Prostate gland (tissue), 2 donors: ENCODE measurements at regions not wholly inside any gene's neighbourhood (a gene's known extent, or its start where the extent isn't known, plus 50 kb on each side); places are given as distances from the start of the nearest gene placed in this dataset.

Source experiments
- POLR2AphosphoS5 ChIP-seq: sonication (generic); formaldehyde crosslinking; IDR thresholded peaks from one replicate; pipeline ENCODE4 v1.6.1; 2017; ENCODE audit warnings: antibody characterized with exemption
- TF ChIP-seq, protein P1 (sequence below), 4 experiments: fragments of 200-600 bp in 2 of 4; fragments of 450-650 bp in 2 of 4; sonication (generic) in 2 of 4; IDR thresholded peaks; 1 replicate in 3 of 4; 2 replicates in 1 of 4; pipeline ENCODE4 v1.5.1; 2016 to 2019; ENCODE audit warnings: antibody characterized with exemption in 4 of 4, mild to moderate bottlenecking in 2 of 4, moderate library complexity in 2 of 4

DNA sequence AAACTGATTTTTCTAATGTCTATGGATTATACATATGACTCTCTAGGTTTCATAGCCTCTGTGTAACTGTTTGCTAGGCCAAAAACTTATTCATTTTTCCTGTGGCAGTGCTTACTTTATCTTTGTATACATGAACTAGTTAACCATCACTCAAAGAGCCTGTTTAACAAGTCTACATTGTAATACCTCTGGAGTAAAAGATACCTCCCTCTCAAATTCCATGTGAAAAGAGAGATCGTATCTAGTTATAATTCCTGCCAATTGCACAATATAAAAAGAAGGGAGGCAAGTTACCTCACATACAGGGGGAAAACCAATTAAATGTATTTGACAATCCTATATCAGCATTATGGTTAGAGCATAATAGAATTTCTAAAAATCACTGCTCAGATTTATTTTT, 271.9 kb upstream of the ST8SIA4 start:
- TF ChIP-seq, protein P1, sequence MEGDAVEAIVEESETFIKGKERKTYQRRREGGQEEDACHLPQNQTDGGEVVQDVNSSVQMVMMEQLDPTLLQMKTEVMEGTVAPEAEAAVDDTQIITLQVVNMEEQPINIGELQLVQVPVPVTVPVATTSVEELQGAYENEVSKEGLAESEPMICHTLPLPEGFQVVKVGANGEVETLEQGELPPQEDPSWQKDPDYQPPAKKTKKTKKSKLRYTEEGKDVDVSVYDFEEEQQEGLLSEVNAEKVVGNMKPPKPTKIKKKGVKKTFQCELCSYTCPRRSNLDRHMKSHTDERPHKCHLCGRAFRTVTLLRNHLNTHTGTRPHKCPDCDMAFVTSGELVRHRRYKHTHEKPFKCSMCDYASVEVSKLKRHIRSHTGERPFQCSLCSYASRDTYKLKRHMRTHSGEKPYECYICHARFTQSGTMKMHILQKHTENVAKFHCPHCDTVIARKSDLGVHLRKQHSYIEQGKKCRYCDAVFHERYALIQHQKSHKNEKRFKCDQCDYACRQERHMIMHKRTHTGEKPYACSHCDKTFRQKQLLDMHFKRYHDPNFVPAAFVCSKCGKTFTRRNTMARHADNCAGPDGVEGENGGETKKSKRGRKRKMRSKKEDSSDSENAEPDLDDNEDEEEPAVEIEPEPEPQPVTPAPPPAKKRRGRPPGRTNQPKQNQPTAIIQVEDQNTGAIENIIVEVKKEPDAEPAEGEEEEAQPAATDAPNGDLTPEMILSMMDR (IDR thresholded peaks at IDR 0.05), result no peak
- no peak for TF ChIP-seq POLR2AphosphoS5
